ENCODE measurements at regions not wholly inside any gene's neighbourhood (a gene's known extent, or its start where the extent isn't known, plus 50 kb on each side); places are given as distances from the start of the nearest gene placed in this dataset.

GRCh38 chr1:38265293-38266196, 219.0 kb upstream of the POU3F1 start:
- TF ChIP-seq CTCF (IDR thresholded peaks at IDR 0.05), result no peak
- TF ChIP-seq POLR2A (IDR thresholded peaks at IDR 0.05), result no peak
